Fibroblast of peridontal ligament (primary cell): ENCODE measurements at regions not wholly inside any gene's neighbourhood (a gene's known extent, or its start where the extent isn't known, plus 50 kb on each side); places are given as distances from the start of the nearest gene placed in this dataset.
"Not testable (repeated sequence)": the region's sequence is repeated elsewhere in the genome, so short reads cannot be mapped to it uniquely, and the experiment has no call there.

Experiments
- DNase-seq: peaks from one replicate; pipeline ENCODE4 v3.0.0-alpha.2; 2010; ENCODE audit errors: extremely low read depth

GRCh38 chr2:145755019-145755837, 1235.3 kb upstream of the ZEB2 start:
- no peak for DNase-seq

- no peak for DNase-seq
Measured at GRCh38 chr2:145753966-145754365, 1234.0 kb upstream of the ZEB2 start.

GRCh38 chr2:145753041-145753608, 1233.2 kb upstream of the ZEB2 start:
- DNase-seq = no peak

GRCh38 chr2:145752091-145752806, 1232.3 kb upstream of the ZEB2 start:
- peak; percentile 94 for DNase-seq

- DNase-seq = peak; percentile 58
Measured at GRCh38 chr2:145751629-145752028, 1231.7 kb upstream of the ZEB2 start.

GRCh38 chr2:145751155-145751554, 1231.2 kb upstream of the ZEB2 start:
- peak; percentile 53 for DNase-seq

GRCh38 chr2:145750612-145751011, 1230.7 kb upstream of the ZEB2 start:
- DNase-seq = no peak

- DNase-seq = no peak
Measured at GRCh38 chr2:145750144-145750543, 1230.2 kb upstream of the ZEB2 start.

GRCh38 chr2:145749556-145749955, 1229.6 kb upstream of the ZEB2 start:
- DNase-seq = no peak

- DNase-seq = no peak
Measured at GRCh38 chr2:145748927-145749326, 1229.0 kb upstream of the ZEB2 start.

GRCh38 chr2:145747715-145748114, 1227.8 kb upstream of the ZEB2 start:
- no peak for DNase-seq

- not testable (repeated sequence) for DNase-seq
Measured at GRCh38 chr2:145745387-145745721, 1225.4 kb upstream of the ZEB2 start.

- DNase-seq = peak; percentile 91
Measured at GRCh38 chr2:145744541-145745386, 1224.8 kb upstream of the ZEB2 start.

- no peak for DNase-seq
Measured at GRCh38 chr2:145743011-145743410, 1223.1 kb upstream of the ZEB2 start.

GRCh38 chr2:145741636-145742035, 1221.7 kb upstream of the ZEB2 start:
- no peak for DNase-seq

- DNase-seq = no peak
Measured at GRCh38 chr2:145741181-145741580, 1221.3 kb upstream of the ZEB2 start.

- no peak for DNase-seq
Measured at GRCh38 chr2:145740302-145740701, 1220.4 kb upstream of the ZEB2 start.

- DNase-seq = no peak
Measured at GRCh38 chr2:145739681-145740080, 1219.8 kb upstream of the ZEB2 start.

- no peak for DNase-seq
Measured at GRCh38 chr2:145736871-145737270, 1217.0 kb upstream of the ZEB2 start.

- no peak for DNase-seq
Measured at GRCh38 chr2:145731467-145731866, 1211.5 kb upstream of the ZEB2 start.

- no peak for DNase-seq
Measured at GRCh38 chr2:145729993-145730770, 1210.3 kb upstream of the ZEB2 start.
